Hepatocyte (in vitro differentiated cells): ENCODE measurements at regions not wholly inside any gene's neighbourhood (a gene's known extent, or its start where the extent isn't known, plus 50 kb on each side); places are given as distances from the start of the nearest gene placed in this dataset.

Experiments
- DNase-seq: peaks from one replicate; pipeline ENCODE4 v3.0.0-alpha.2; 2016; ENCODE audit warnings: low spot score
- H2AFZ ChIP-seq: fragments of 200-600 bp; sonication (generic); 2 replicates; pipeline ENCODE4 v1.6.0; 2016; ENCODE audit warnings: antibody characterized with exemption, mild to moderate bottlenecking
- H3K27ac ChIP-seq: fragments of 200-600 bp; sonication (generic); 2 replicates; pipeline ENCODE4 v1.5.1; 2016; ENCODE audit warnings: mild to moderate bottlenecking
- H3K27me3 ChIP-seq: fragments of 200-600 bp; sonication (generic); 2 replicates; pipeline ENCODE4 v1.6.1; 2016
- H3K36me3 ChIP-seq: fragments of 200-600 bp; sonication (generic); replicated peaks from 2 replicates; pipeline ENCODE4 v1.5.1; 2016; ENCODE audit warnings: low read depth; ENCODE audit not compliant: insufficient read depth
- H3K4me1 ChIP-seq: fragments of 200-600 bp; sonication (generic); 2 replicates; pipeline ENCODE4 v1.5.1; 2016; ENCODE audit warnings: mild to moderate bottlenecking, moderate library complexity; ENCODE audit not compliant: insufficient read depth
- H3K4me2 ChIP-seq: fragments of 200-600 bp; sonication (generic); 2 replicates; pipeline ENCODE4 v1.6.0; 2016
- H3K4me3 ChIP-seq: fragments of 200-600 bp; sonication (generic); 2 replicates; pipeline ENCODE4 v1.5.1; 2016; ENCODE audit warnings: mild to moderate bottlenecking
- H3K79me2 ChIP-seq: fragments of 200-600 bp; sonication (generic); 2 replicates; pipeline ENCODE4 v1.6.0; 2017; ENCODE audit warnings: mild to moderate bottlenecking
- H3K9me2 ChIP-seq: fragments of 200-600 bp; sonication (generic); replicated peaks from 2 replicates; pipeline ENCODE4 v1.6.0; 2017; ENCODE audit warnings: mild to moderate bottlenecking; ENCODE audit not compliant: insufficient read depth
- H3K9me3 ChIP-seq: fragments of 200-600 bp; sonication (generic); 2 replicates; pipeline ENCODE4 v1.5.1; 2016; ENCODE audit warnings: low read depth, mild to moderate bottlenecking
- H4K20me1 ChIP-seq: fragments of 200-600 bp; sonication (generic); 2 replicates; pipeline ENCODE4 v1.6.0; 2016; ENCODE audit warnings: mild to moderate bottlenecking; ENCODE audit not compliant: insufficient read depth, poor library complexity, severe bottlenecking
- CTCF ChIP-seq: fragments of 200-600 bp; sonication (generic); IDR thresholded peaks from 2 replicates; pipeline ENCODE4 v1.5.1; 2016; ENCODE audit warnings: antibody characterized with exemption, mild to moderate bottlenecking; ENCODE audit not compliant: poor library complexity
- EZH2 ChIP-seq: fragments of 200-600 bp; sonication (generic); IDR thresholded peaks from 2 replicates; pipeline ENCODE4 v1.6.1; 2016; ENCODE audit warnings: antibody characterized with exemption, mild to moderate bottlenecking, borderline replicate concordance
- EZH2phosphoT487 ChIP-seq: fragments of 200-600 bp; sonication (generic); IDR thresholded peaks from one replicate; pipeline ENCODE4 v1.6.1; 2018; ENCODE audit warnings: antibody characterized with exemption, mild to moderate bottlenecking, low read depth, moderate library complexity; ENCODE audit not compliant: unreplicated experiment, severe bottlenecking
- WGBS: methylation state at CpG from one replicate; pipeline ENCODE4 v1.1.6; 2016; ENCODE audit warnings: low lambda C conversion rate; ENCODE audit errors: missing lambda C conversion rate; 5-methylcytosine and 5-hydroxymethylcytosine counted together

GRCh38 chr6:47126647-47127391 lies 84.7 kb upstream of the ADGRF1 start:
- Histone ChIP-seq H3K9me3 (no peaks in the 10 kb centered on the region), H3K4me1 (peaks cover 13% of the 10 kb centered on the region), H3K4me3 (no peak overlapping the region), H3K36me3 (no peaks in the 10 kb centered on the region), H3K79me2 (no peaks in the 10 kb centered on the region), H3K27ac (peak overlapping the region; percentile 57), H2AFZ (no peak overlapping the region), H4K20me1 (no peaks in the 10 kb centered on the region), H3K4me2 (peak overlapping the region; percentile 34), H3K27me3 (no peaks in the 10 kb centered on the region), H3K9me2 (no peaks in the 10 kb centered on the region)
- DNase-seq, result peak; percentile 70
- WGBS, result 30% methylated on average over 5 of the region's 5 CpGs
- TF ChIP-seq EZH2phosphoT487 (no peak), CTCF (no peak), EZH2 (no peak)

GRCh38 chr6:47118611-47119010 lies 76.5 kb upstream of the ADGRF1 start:
- no peaks in the 10 kb centered on the region for H3K27me3 ChIP-seq
- no peaks in the 10 kb centered on the region for H3K36me3 ChIP-seq
- H3K4me2 ChIP-seq, result no peak overlapping the region
- no peak overlapping the region for H3K27ac ChIP-seq
- no peaks in the 10 kb centered on the region for H3K4me1 ChIP-seq
- no peak overlapping the region for H2AFZ ChIP-seq
- TF ChIP-seq EZH2 (no peak), EZH2phosphoT487 (no peak), CTCF (no peak)
- H3K9me2 ChIP-seq, result no peaks in the 10 kb centered on the region
- no peak overlapping the region for H3K4me3 ChIP-seq
- H3K9me3 ChIP-seq, result no peaks in the 10 kb centered on the region
- no peaks in the 10 kb centered on the region for H4K20me1 ChIP-seq
- H3K79me2 ChIP-seq, result no peaks in the 10 kb centered on the region
- no peak for DNase-seq

GRCh38 chr6:47117314-47117713 lies 75.2 kb upstream of the ADGRF1 start:
- Histone ChIP-seq H3K9me2 (no peaks in the 10 kb centered on the region), H3K4me2 (no peak overlapping the region), H3K79me2 (no peaks in the 10 kb centered on the region), H4K20me1 (no peaks in the 10 kb centered on the region), H3K36me3 (no peaks in the 10 kb centered on the region), H3K4me1 (no peaks in the 10 kb centered on the region), H2AFZ (no peak overlapping the region), H3K4me3 (no peak overlapping the region), H3K27me3 (no peaks in the 10 kb centered on the region), H3K9me3 (no peaks in the 10 kb centered on the region), H3K27ac (peak overlapping the region; percentile 64)
- 60% methylated on average over 5 of the region's 5 CpGs for WGBS
- DNase-seq, result no peak
- TF ChIP-seq EZH2phosphoT487 (no peak), CTCF (no peak), EZH2 (no peak)

GRCh38 chr6:47116606-47117005 lies 74.5 kb upstream of the ADGRF1 start:
- H3K36me3 ChIP-seq, result no peaks in the 10 kb centered on the region
- 92% methylated on average over 6 of the region's 6 CpGs for WGBS
- H3K9me3 ChIP-seq, result no peaks in the 10 kb centered on the region
- H3K9me2 ChIP-seq, result no peaks in the 10 kb centered on the region
- H3K27ac ChIP-seq, result peak overlapping the region; percentile 64
- H3K4me2 ChIP-seq, result no peak overlapping the region
- H3K4me3 ChIP-seq, result no peak overlapping the region
- DNase-seq, result peak; percentile 28
- peaks cover 7% of the 10 kb centered on the region for H3K4me1 ChIP-seq
- TF ChIP-seq CTCF, result no peak
- TF ChIP-seq EZH2, result no peak
- TF ChIP-seq EZH2phosphoT487, result no peak
- H4K20me1 ChIP-seq, result no peaks in the 10 kb centered on the region
- no peaks in the 10 kb centered on the region for H3K79me2 ChIP-seq
- H2AFZ ChIP-seq, result no peak overlapping the region
- H3K27me3 ChIP-seq, result no peaks in the 10 kb centered on the region
